ENCODE measurements at regions not wholly inside any gene's neighbourhood (a gene's known extent, or its start where the extent isn't known, plus 50 kb on each side); places are given as distances from the start of the nearest gene placed in this dataset.

GRCh38 chr17:55620945-55621344 lies 101.7 kb downstream of the TMEM100 start:
- no peak for TF ChIP-seq ZBTB17 (tag by site-specific recombination; IDR thresholded peaks at IDR 0.05)
- TF ChIP-seq ZNF660 (tag by site-specific recombination; IDR thresholded peaks at IDR 0.05): no peak
- POLR2A ChIA-PET: no interaction called here
- H3K27ac ChIP-seq (ENCODE audit: extremely low read depth, low read depth, low read length): no peak overlapping the region
- H3K9me3 ChIP-seq (ENCODE audit: control insufficient read depth, insufficient read depth, low read depth, low read length): no peaks in the 10 kb centered on the region
- CTCF ChIA-PET: interaction anchor here (0.6 to 1.1 kb wide), 3 partner anchors 21 to 271 kb away, joined by 3 to 7 read pairs (median 4); no protein-coding TSS in a partner anchor
- no peaks in the 10 kb centered on the region for H3K36me3 ChIP-seq (ENCODE audit: control insufficient read depth in 2 of 2, insufficient read depth in 1 of 2, low read length in 2 of 2)
- H3K4me1 ChIP-seq (ENCODE audit: control insufficient read depth, insufficient read depth, low read length): no peaks in the 10 kb centered on the region
- H3K4me3 ChIP-seq (ENCODE audit: low read depth, low read length): no peak overlapping the region

GRCh38 chr17:55620023-55620422 lies 102.6 kb downstream of the TMEM100 start:
- CTCF ChIA-PET: interaction anchor here (0.6 to 1.1 kb wide), 2 partner anchors 22 to 28 kb away, joined by 3 to 7 read pairs; no protein-coding TSS in a partner anchor

More at GRCh38 chr17:55620023-55620422, 102.6 kb downstream of the TMEM100 start:
- Histone ChIP-seq H3K4me3 (ENCODE audit: low read depth, low read length) (no peak overlapping the region), H3K36me3 (ENCODE audit: control insufficient read depth in 2 of 2, insufficient read depth in 1 of 2, low read length in 2 of 2) (no peaks in the 10 kb centered on the region), H3K4me1 (ENCODE audit: control insufficient read depth, insufficient read depth, low read length) (no peaks in the 10 kb centered on the region), H3K27ac (ENCODE audit: extremely low read depth, low read depth, low read length) (no peak overlapping the region), H3K9me3 (ENCODE audit: control insufficient read depth, insufficient read depth, low read depth, low read length) (no peaks in the 10 kb centered on the region)
- TF ChIP-seq ZNF645 (tag by site-specific recombination; IDR thresholded peaks at IDR 0.05) (no peak), ZNF660 (tag by site-specific recombination; IDR thresholded peaks at IDR 0.05) (no peak), ZBTB11 (tag by site-specific recombination; conservative IDR thresholded peaks at IDR 0.05; ENCODE audit: low read depth) (no peak), ZNF785 (tag by site-specific recombination; IDR thresholded peaks at IDR 0.05) (no peak), ZNF621 (tag by site-specific recombination; IDR thresholded peaks at IDR 0.05) (no peak), ZNF837 (tag by site-specific recombination; IDR thresholded peaks at IDR 0.05) (no peak), ZNF830 (tag by site-specific recombination; IDR thresholded peaks at IDR 0.05; ENCODE audit: low read depth) (no peak), ZNF18 (tag by site-specific recombination; IDR thresholded peaks at IDR 0.05) (no peak), ZNF624 (tag by site-specific recombination; IDR thresholded peaks at IDR 0.05) (no peak), ZNF274 (IDR thresholded peaks at IDR 0.05; ENCODE audit: low read length) (no peak), ZNF274 (tag by site-specific recombination; IDR thresholded peaks at IDR 0.05; ENCODE audit: borderline replicate concordance) (no peak), HOXA7 (CRISPR knock-in tag; IDR thresholded peaks at IDR 0.05; ENCODE audit: borderline replicate concordance) (no peak), ZNF596 (tag by site-specific recombination; IDR thresholded peaks at IDR 0.05) (no peak), HIC1 (tag by site-specific recombination; IDR thresholded peaks at IDR 0.05) (no peak), ZBTB6 (tag by site-specific recombination; IDR thresholded peaks at IDR 0.05) (no peak)
- POLR2A ChIA-PET: no interaction called here

Data from HEK293 (cell line).